H1 (cell line): ENCODE measurements at regions not wholly inside any gene's neighbourhood (a gene's known extent, or its start where the extent isn't known, plus 50 kb on each side); places are given as distances from the start of the nearest gene placed in this dataset.

Source experiments
- ASH2L ChIP-seq: fragments of 200-600, 300-600 bp; sonication (generic); IDR thresholded peaks from one replicate; pipeline ENCODE4 v1.7.1; 2017; ENCODE audit warnings: low read length
- BCL11A ChIP-seq, 2 experiments: IDR thresholded peaks; one replicate each; pipeline ENCODE4 v1.6.1; 2011; ENCODE audit warnings: low read depth in 2 of 2, low read length in 2 of 2, mild to moderate bottlenecking in 2 of 2
- JUND ChIP-seq: IDR thresholded peaks from 2 replicates; pipeline ENCODE4 v1.6.1; 2011; ENCODE audit warnings: mild to moderate bottlenecking, improper control_type of control experiment, low read length
- POU5F1 ChIP-seq: IDR thresholded peaks from 2 replicates; pipeline ENCODE4 v1.6.1; 2011; ENCODE audit warnings: low read depth, mild to moderate bottlenecking, low read length, moderate library complexity
- RAD21 ChIP-seq, 2 experiments: IDR thresholded peaks in 1 of 2; conservative IDR thresholded peaks in 1 of 2; 2 replicates each; pipeline ENCODE4 v1.6.1; 2011; ENCODE audit warnings: low read depth in 2 of 2, low read length in 2 of 2, improper control_type of control experiment in 1 of 2, inconsistent platforms in 1 of 2, mild to moderate bottlenecking in 1 of 2, moderate library complexity in 1 of 2
- RXRA ChIP-seq: IDR thresholded peaks from 2 replicates; pipeline ENCODE4 v1.6.1; 2011; ENCODE audit warnings: low read depth, mild to moderate bottlenecking, low read length, moderate library complexity; ENCODE audit not compliant: insufficient read depth
- TAF1 ChIP-seq: IDR thresholded peaks from 2 replicates; pipeline ENCODE4 v1.6.1; 2011; ENCODE audit warnings: mild to moderate bottlenecking, low read depth, low read length
- ZNF274 ChIP-seq: IDR thresholded peaks from 2 replicates; pipeline ENCODE4 v1.7.0; 2012; ENCODE audit warnings: low read length, borderline replicate concordance; ENCODE audit errors: extremely low read depth

DNA sequence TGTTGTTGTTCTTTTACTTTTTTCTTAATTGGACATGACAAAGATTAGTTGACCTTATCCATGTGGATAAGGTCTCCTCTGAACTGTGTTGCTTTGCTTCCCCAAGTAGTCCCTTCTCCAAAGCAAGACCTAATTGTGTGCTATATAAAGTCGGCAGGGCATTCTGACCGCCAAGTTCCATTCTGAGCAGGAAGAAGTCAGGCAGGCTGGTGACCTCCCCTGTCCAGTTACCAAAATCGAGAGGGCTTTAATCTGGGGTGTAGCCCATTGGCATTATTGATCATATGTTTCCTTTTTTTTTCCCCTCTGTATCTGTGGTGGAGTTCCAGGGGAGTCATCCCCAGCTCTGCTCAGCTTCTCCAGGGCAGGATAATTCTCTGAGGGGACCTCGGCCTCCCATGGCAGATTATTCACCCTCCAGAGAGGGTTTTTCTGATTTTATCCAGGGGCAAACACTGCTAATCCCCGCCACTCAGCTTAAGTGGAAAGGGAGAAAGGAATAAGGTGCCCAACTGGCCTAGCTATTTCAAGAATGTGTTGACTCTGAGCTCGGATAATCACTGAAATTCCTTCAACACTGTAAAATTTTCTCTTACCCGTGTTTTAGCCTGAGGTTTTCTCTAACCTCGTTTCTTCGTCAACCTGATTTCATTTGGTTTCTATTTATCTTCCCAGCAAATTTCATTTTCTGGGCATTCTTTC, 71.8 kb upstream of the L3MBTL3 start (continued):
- no peak for TF ChIP-seq POU5F1
- no peak for TF ChIP-seq RXRA
- peak; percentile 40; the same call in 1 of the 2 replicates for TF ChIP-seq JUND
- TF ChIP-seq BCL11A (IDR thresholded peaks at IDR 0.05; ENCODE audit: low read depth in 2 of 2, low read length in 2 of 2) = peak in 1 of 2 experiments; percentile 39
- no peak for TF ChIP-seq TAF1
- TF ChIP-seq ZNF274 = no peak
- TF ChIP-seq ASH2L = peak; percentile 37
- TF ChIP-seq RAD21 (IDR thresholded peaks at IDR 0.05 in 1 of 2, conservative IDR thresholded peaks at IDR 0.05 in 1 of 2; ENCODE audit: low read depth in 2 of 2, low read length in 2 of 2) = no peak
- TF ChIP-seq, all 59 proteins: peak for 7
